ENCODE measurements at regions not wholly inside any gene's neighbourhood (a gene's known extent, or its start where the extent isn't known, plus 50 kb on each side); places are given as distances from the start of the nearest gene placed in this dataset.

DNA sequence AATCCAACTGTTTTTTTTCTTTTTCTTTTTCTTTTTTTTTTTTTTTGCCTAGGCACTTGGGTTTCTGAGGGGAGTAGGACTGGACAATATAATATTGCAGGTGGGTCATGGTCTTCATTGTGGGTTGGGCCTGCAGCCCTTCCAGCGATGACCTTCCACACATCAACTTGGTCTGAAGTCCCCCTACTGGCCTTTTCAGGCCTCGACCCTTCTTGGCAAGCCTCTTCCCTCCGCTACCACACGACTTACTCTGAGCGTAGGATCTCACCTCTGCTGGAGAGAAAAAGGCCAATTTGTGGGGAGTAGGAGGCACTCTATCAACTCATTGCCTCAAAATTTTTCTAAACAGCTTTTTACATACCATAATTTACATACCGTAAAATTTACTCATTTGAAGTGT, 51.1 kb upstream of the GRIK3 start:
- no peak for DNase-seq (ENCODE audit: low spot score)
- TF ChIP-seq CTCF (IDR thresholded peaks at IDR 0.05; ENCODE audit: borderline replicate concordance, control extremely low read depth, extremely low read depth, insufficient read depth, missing control alignments), result no peak
- in situ Hi-C loops (cut with MboI; ENCODE audit: low sequenced_read_pairs, unreplicated experiment), result no loop called here

GRCh38 chr1:37089750-37090149, 55.4 kb upstream of the GRIK3 start:
- DNase-seq (ENCODE audit: low spot score), result no peak
- in situ Hi-C loops (cut with MboI; ENCODE audit: low sequenced_read_pairs, unreplicated experiment), result no loop called here
- TF ChIP-seq CTCF (IDR thresholded peaks at IDR 0.05; ENCODE audit: borderline replicate concordance, control extremely low read depth, extremely low read depth, insufficient read depth, missing control alignments), result no peak

DNA sequence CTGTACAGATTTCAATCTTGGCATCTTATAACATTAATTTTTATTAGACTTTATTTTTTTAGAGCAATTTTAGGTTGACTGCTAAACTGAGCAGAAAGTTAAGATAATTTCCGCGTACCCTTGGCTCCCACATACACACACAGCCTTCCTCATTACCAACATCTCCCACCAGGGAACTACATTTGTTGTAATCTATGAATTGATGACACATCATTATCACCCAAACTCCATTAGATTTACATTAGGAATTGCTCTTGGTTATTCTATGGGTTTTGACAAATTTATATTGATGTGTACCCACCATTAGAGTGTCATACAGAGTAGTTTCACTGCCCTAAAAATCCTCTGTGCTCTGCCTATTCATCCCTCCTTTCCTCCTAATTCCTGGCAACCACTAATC, 56.4 kb upstream of the GRIK3 start:
- in situ Hi-C loops (cut with MboI; ENCODE audit: low sequenced_read_pairs, unreplicated experiment), result no loop called here
- no peak for DNase-seq (ENCODE audit: low spot score)
- TF ChIP-seq CTCF (IDR thresholded peaks at IDR 0.05; ENCODE audit: borderline replicate concordance, control extremely low read depth, extremely low read depth, insufficient read depth, missing control alignments), result no peak

GRCh38 chr1:37092937-37093336, 58.6 kb upstream of the GRIK3 start:
- no peak for DNase-seq (ENCODE audit: low spot score)
- TF ChIP-seq CTCF (IDR thresholded peaks at IDR 0.05; ENCODE audit: borderline replicate concordance, control extremely low read depth, extremely low read depth, insufficient read depth, missing control alignments), result no peak
- in situ Hi-C loops (cut with MboI; ENCODE audit: low sequenced_read_pairs, unreplicated experiment), result no loop called here

- TF ChIP-seq CTCF (IDR thresholded peaks at IDR 0.05; ENCODE audit: borderline replicate concordance, control extremely low read depth, extremely low read depth, insufficient read depth, missing control alignments), result no peak
- DNase-seq (ENCODE audit: low spot score), result no peak
- in situ Hi-C loops (cut with MboI; ENCODE audit: low sequenced_read_pairs, unreplicated experiment), result no loop called here
Measured at GRCh38 chr1:37094302-37094701, 60.0 kb upstream of the GRIK3 start.

DNA sequence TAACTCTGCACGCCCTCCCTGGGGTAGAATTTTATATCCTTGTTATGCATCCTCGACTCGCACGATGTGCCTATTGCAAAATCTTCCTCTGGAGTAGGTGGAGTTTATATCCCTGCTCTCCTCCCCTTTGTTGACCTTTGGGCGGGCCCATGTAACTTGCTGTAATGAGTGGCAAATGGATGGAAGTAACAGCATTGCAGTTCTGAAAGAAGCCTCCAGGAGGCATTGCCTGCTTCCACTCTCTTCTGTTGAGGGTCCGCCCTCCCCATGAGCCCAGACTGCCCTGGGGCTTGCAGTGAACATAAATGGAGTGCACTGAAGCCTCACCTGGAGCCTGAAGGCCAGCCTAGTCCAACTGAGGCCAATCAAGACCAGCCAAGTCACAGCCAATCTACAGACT, 62.2 kb upstream of the GRIK3 start:
- in situ Hi-C loops (cut with MboI; ENCODE audit: low sequenced_read_pairs, unreplicated experiment), result no loop called here
- DNase-seq (ENCODE audit: low spot score), result peak; percentile 44
- no peak for TF ChIP-seq CTCF (IDR thresholded peaks at IDR 0.05; ENCODE audit: borderline replicate concordance, control extremely low read depth, extremely low read depth, insufficient read depth, missing control alignments)

DNA sequence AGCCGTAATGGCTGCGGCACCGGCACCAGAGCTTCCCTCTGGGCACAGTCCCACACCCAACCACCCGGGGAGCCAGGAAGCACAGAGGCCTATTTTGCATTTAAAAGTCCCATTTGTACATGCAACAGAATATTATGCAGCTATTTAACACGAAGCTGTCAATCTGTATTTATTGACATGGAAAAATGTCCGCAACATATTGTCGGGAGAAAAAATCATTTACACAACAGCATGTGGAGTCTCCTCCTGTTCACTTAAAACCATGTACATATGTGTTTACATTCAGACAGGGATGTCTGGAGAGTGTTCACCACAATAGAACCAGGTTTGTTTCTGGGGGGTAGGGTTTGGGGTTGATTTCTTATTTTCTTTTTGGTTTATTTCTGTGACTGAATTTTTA, 63.4 kb upstream of the GRIK3 start:
- no peak for DNase-seq (ENCODE audit: low spot score)
- no peak for TF ChIP-seq CTCF (IDR thresholded peaks at IDR 0.05; ENCODE audit: borderline replicate concordance, control extremely low read depth, extremely low read depth, insufficient read depth, missing control alignments)
- in situ Hi-C loops (cut with MboI; ENCODE audit: low sequenced_read_pairs, unreplicated experiment), result no loop called here

Measured in GM13976 (cell line).